HG03095 (cell line): ENCODE measurements at regions not wholly inside any gene's neighbourhood (a gene's known extent, or its start where the extent isn't known, plus 50 kb on each side); places are given as distances from the start of the nearest gene placed in this dataset.

Experiments used
- ATAC-seq: cut with Tn5 transposase; IDR thresholded peaks from one replicate; pipeline ENCODE4 v1.9.1; 2021; ENCODE audit warnings: moderate library complexity; ENCODE audit not compliant: unreplicated experiment

DNA sequence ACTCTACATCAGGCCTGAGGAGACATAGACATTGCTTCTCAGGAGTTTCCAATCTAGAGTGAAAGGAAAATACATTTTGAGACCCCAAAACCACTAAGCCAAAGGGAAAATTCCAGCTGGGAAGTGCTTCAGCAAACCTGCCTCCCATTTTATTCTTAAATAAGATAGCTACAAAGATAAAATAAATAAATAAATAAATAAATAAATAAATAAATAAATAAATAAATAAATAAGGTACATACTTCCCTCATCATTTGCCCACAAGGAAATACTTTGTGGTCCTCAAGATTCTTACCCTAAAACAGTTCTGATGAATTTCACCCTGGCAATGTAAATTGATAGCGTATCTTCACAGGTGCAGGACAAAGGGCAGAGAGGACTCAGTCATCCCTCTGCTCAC, 474.0 kb upstream of the ROBO1 start:
- no peak for ATAC-seq

GRCh38 chr3:80239301-80239700, 471.5 kb upstream of the ROBO1 start:
- ATAC-seq, result no peak

DNA sequence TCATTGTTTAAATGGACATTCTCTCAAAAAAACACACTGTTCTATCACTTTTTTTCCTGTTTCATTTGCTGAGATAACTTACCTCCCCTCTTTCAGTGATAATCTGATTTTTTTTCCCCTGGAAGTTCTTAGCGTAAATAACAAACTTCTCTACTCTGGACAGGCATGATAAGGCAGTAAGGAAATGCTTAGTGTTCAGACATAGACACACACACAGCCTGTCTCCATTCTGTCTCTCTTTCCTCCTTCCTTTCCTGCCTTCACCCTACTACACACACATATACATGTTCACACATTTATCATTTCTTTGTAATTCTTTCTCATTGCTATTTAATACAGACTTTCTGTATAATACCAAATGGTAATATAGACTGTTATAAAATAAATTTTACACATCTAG, 470.8 kb upstream of the ROBO1 start:
- ATAC-seq, result no peak

DNA sequence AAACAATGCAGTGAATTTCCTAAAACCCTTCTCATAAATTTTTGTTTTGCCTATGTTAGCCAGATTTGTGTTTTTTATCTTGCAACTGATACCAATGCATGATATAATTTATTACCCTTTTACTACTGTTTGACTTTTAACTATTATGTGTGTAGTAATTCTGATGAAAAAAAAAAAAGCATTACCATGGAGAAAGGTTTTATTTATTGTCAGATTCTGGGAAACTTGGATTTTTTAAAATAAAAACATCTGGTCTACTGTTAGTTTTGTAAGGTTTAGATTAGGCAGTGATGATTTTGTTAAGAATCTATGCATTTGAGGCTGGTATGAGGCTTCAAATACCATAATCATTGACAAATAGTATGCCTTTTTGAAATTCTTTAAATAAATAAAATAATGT, 470.4 kb upstream of the ROBO1 start:
- no peak for ATAC-seq

DNA sequence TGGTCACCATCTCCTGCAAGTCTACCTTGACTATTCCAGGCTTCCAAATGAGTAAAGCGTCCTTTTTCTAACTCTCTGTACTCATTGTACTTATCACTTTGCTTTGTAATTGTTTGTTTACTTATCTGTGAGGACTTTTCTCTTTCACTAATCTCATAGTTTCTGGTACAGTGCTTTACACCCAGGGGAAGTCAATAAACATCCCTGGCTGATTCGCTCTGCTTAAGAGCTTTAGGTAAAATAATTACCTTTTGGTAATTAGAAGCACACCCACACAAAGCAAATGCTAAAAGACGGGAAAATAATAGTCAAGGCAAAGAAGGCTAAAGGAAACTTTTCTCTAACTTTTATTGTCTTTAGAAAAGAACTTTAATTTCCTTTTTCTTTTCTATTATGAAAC, 466.9 kb upstream of the ROBO1 start:
- ATAC-seq, result no peak

- no peak for ATAC-seq
Measured at GRCh38 chr3:80233576-80233975, 465.8 kb upstream of the ROBO1 start.

- no peak for ATAC-seq
Measured at GRCh38 chr3:80232760-80233159, 465.0 kb upstream of the ROBO1 start.

DNA sequence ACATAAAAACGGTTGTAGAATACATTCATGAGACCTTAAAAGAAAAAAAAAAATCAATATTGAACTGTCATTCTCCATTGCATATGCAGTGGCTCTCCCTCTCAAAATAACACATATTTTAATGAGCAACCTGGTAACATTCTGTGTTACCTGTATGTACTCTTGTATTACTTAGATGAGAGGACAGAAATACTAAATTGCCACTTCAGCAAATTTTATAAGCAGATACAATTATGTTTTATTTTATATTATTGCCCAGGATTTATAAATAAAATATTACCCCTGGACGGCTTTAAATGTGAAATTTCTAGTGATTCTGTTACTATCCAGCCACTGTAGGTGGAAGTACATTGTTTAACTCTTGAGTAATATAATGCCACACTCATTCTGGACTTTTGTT, 463.2 kb upstream of the ROBO1 start:
- no peak for ATAC-seq

GRCh38 chr3:80227216-80227615, 459.4 kb upstream of the ROBO1 start:
- no peak for ATAC-seq

GRCh38 chr3:80215191-80215590, 447.4 kb upstream of the ROBO1 start:
- no peak for ATAC-seq

DNA sequence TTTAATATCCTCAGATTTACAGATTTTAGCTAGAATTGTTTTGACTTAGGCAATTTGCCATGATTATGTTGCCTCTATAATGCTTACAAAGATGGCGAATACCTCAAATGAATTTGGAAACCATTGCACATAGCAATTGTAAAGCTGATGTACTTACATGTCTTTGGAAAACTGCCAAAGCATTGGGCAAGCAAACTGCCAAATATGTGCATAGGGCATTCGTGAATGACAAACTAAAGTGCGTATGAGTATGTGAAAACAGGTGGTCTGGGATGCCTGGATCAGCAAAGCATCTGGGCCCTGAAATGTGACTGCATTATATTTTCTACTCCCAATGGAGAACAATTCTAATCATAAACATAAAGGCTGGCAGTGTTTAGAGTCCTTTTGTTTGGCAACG, 445.3 kb upstream of the ROBO1 start:
- ATAC-seq, result no peak

DNA sequence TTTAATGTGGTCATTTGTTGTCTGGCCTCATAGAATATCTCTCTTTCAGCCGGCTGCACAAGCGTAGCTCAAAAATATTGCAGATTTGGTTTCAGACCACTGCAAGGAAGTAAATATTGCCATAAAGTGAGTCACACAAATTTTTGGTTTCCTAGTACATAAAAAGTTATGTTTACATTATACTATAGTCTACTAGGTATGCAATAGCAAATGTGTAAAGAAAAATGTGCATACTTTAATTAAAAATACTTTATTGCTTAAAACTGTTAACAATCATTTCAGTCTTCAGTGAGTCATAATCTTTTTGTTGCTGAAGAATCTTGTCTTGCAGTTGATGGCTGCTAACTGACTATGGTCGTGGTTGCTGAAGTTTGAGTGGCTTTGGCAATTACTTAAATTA, 425.1 kb upstream of the ROBO1 start:
- ATAC-seq, result no peak

GRCh38 chr3:80190051-80190450, 422.3 kb upstream of the ROBO1 start:
- no peak for ATAC-seq

GRCh38 chr3:80187981-80188380, 420.2 kb upstream of the ROBO1 start:
- no peak for ATAC-seq

GRCh38 chr3:80159990-80160506, 392.2 kb upstream of the ROBO1 start:
- no peak for ATAC-seq

GRCh38 chr3:80158332-80158731, 390.5 kb upstream of the ROBO1 start:
- no peak for ATAC-seq

DNA sequence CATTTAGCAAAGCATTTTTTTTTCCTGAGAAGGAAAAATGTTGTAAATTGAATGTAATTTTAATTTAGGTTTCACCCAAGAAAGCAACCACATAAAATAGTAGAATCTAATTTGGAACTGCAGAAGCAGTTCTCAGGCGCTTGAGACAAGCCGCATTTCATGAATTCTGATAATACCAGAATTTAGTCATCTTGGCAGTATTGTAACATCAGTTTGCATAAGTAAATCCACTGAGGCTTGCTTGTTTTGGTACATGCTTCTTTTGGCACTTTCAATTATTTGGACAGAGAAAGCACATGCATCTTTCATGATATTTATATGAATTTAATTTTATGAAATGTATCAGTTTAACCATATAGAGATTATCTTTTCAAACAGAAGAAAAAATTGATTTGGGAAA, 389.7 kb upstream of the ROBO1 start:
- no peak for ATAC-seq

DNA sequence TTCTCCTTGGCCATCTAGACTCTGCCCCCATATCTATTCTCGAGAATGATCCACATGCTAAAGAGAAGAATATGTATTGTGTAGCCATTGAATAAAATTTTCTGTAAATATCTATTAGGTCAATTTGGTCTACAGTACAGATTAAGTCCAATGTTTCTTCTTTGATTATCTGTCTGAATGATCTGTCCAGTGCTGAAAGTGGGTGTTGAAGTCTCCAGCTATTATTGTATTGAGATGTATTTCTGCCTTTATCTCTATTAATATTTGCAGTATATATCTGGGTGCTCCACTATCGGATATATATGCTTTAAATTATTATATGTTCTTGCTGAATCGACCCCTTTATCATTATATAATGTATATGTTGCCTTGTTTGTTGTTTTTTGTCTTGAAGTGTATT, 384.9 kb upstream of the ROBO1 start:
- ATAC-seq, result no peak

DNA sequence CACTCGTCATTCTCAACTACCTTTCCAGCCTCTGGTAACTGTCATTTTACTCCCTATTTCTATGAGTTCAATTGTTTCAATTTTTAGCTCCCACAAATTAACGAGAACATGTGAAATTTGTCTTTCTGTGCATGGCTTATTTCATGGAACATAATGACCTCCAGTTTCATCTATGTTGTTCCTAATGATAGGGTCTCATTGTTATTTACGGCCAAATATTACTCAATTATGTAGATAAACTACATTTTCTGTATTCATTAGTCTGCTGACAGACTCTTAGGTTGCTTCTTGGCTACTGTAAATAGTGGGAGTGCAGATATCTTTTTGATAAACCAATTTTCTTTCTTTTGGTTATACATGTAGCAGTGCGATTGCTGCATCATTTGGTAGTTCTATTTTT, 374.9 kb upstream of the ROBO1 start:
- no peak for ATAC-seq

- ATAC-seq, result no peak
Measured at GRCh38 chr3:80141557-80141956, 373.8 kb upstream of the ROBO1 start.

DNA sequence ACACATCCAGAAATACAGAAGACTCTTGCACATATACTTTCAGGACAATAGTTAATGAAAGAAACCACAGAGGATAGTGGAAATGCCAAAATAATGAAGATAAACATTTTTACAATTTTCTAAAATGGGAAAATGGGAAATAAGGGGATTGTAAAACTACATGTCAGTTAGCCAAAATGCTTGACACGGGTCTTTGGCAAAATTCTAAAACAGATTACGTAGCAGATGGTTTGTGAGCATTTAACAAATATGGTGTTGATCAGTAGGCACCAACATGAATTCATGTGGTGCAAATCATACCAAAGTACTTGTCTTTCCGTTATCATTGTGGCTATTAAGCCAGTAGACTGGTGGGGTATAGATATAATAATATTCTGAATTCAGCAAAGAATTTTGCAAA, 348.5 kb upstream of the ROBO1 start:
- no peak for ATAC-seq

GRCh38 chr3:80114694-80115093, 346.9 kb upstream of the ROBO1 start:
- no peak for ATAC-seq

- no peak for ATAC-seq
Measured at GRCh38 chr3:80113331-80113730, 345.5 kb upstream of the ROBO1 start.

DNA sequence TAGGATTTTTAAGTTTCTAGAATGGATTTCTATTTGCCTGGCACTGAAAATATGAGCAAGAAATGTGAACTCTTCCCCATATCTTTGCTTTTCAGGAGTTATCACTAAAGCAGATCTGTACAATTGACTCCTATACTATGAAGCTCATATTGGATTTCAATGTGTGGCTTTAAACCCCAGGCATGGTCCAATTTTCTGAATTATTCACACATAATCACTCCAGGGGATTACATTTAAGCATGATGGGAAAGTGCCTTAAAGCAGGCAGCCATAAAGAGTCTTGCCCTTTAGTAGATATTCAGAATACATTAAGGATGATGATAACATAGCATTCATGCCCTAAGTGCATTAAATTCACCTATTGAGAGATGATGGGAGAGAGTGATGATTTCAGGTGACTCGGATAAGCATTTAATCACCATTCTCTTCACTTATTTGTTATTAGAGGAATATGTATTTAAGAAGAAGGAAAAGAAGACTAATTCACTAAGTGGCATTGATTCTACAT, 331.8 kb upstream of the ROBO1 start:
- ATAC-seq, result no peak
